PFSK-1 (cell line): ENCODE measurements at regions not wholly inside any gene's neighbourhood (a gene's known extent, or its start where the extent isn't known, plus 50 kb on each side); places are given as distances from the start of the nearest gene placed in this dataset.

Experiments
- FOXP2 ChIP-seq: optimal IDR thresholded peaks from 2 replicates; pipeline ENCODE3; 2011; ENCODE audit warnings: borderline replicate concordance, control low read depth, inconsistent platforms; ENCODE audit not compliant: insufficient read depth; ENCODE audit errors: extremely low read length, extremely low read depth
- POLR2AphosphoS5 ChIP-seq: IDR thresholded peaks from 2 replicates; pipeline ENCODE4 v1.6.1; 2012; ENCODE audit warnings: low read depth, mild to moderate bottlenecking, control low read depth, low read length, moderate library complexity
- REST ChIP-seq, 2 experiments: IDR thresholded peaks; 2 replicates each; pipeline versions ENCODE4 v1.6.1 to v1.8.0; 2011 to 2012; ENCODE audit warnings: low read depth in 2 of 2, low read length in 2 of 2, control low read depth in 1 of 2, inconsistent platforms in 1 of 2, mild to moderate bottlenecking in 1 of 2, moderate library complexity in 1 of 2; ENCODE audit not compliant: insufficient read depth in 1 of 2
- SIN3A ChIP-seq: IDR thresholded peaks from 2 replicates; pipeline ENCODE4 v1.6.1; 2012; ENCODE audit warnings: mild to moderate bottlenecking, low read length, moderate library complexity, borderline replicate concordance; ENCODE audit not compliant: insufficient read depth
- TAF1 ChIP-seq: IDR thresholded peaks from 2 replicates; pipeline ENCODE4 v1.6.1; 2012; ENCODE audit warnings: low read length, control low read depth, borderline replicate concordance; ENCODE audit not compliant: insufficient read depth

GRCh38 chr3:110564674-110565073 lies 506.9 kb upstream of the NECTIN3 start:
- TF ChIP-seq SIN3A: no peak
- TF ChIP-seq REST (IDR thresholded peaks at IDR 0.05; ENCODE audit: insufficient read depth in 1 of 2, low read depth in 2 of 2, low read length in 2 of 2): no peak
- TF ChIP-seq POLR2AphosphoS5: no peak
- TF ChIP-seq TAF1: no peak
- no peak for TF ChIP-seq FOXP2

DNA sequence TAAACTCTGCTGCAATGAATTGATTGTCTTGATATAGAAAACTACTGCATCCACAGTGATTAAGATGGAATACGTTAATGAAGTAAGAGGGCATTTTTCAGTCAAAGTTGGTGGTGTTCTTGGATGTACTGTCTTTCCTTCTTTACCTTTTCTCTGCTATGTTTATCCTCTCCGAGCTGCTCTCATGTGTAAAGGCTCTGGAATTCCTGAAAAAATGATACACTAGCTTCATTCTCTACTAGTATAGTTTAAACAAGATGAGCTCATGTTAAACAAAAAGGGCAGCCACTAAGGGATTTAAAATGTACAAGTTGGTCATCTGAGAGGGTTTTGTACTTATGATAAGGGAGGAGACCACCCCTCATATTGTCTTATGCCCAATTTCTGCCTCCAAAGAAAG lies 504.6 kb upstream of the NECTIN3 start:
- no peak for TF ChIP-seq SIN3A
- TF ChIP-seq FOXP2: no peak
- no peak for TF ChIP-seq POLR2AphosphoS5
- TF ChIP-seq REST (IDR thresholded peaks at IDR 0.05; ENCODE audit: insufficient read depth in 1 of 2, low read depth in 2 of 2, low read length in 2 of 2): no peak
- TF ChIP-seq TAF1: no peak

GRCh38 chr3:110568246-110568645 lies 503.4 kb upstream of the NECTIN3 start:
- TF ChIP-seq SIN3A: no peak

DNA sequence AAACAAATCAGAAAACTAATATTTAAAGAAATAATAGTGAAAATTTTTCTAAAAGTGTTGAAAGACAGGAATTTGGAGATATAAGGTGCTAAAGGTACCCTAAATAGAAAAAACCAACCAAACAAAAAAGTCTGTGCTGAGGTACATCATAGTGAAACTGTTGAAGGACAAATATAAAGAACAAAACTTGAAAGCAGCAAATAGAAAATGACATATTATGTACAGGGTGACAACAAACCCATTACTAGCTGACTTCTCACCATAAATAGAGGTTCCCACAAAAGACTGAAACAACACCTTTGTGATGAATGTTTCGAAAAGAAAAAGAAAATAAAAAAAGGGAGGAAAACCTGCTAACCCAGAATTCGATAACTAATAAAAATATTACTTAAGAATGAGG lies 502.5 kb upstream of the NECTIN3 start:
- TF ChIP-seq SIN3A (no peak), TAF1 (no peak), POLR2AphosphoS5 (no peak), REST (IDR thresholded peaks at IDR 0.05; ENCODE audit: insufficient read depth in 1 of 2, low read depth in 2 of 2, low read length in 2 of 2) (no peak)

GRCh38 chr3:110575702-110576101 lies 495.9 kb upstream of the NECTIN3 start:
- TF ChIP-seq FOXP2 (no peak), SIN3A (no peak), POLR2AphosphoS5 (no peak), TAF1 (no peak)

DNA sequence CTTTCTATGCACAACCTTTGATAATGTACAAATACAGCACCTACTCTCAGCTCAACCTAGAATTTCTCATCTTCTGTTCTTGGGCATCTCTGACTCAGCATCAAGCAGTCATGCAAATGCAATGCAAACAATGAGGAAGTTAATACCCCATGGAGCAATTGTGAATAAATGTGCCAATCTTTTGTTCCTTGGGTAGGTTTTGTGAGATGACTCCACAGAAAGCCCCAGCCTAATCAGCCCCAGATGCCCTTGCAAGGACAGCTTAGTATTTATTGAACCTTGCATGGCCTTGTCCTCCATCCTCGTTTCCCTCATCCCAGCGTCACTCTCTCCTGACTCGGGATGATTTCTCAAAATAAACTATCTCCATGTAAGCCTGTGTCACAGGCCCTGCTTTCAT lies 494.7 kb upstream of the NECTIN3 start:
- no peak for TF ChIP-seq SIN3A
- TF ChIP-seq FOXP2: no peak
- no peak for TF ChIP-seq TAF1
- no peak for TF ChIP-seq POLR2AphosphoS5
- TF ChIP-seq REST (IDR thresholded peaks at IDR 0.05; ENCODE audit: insufficient read depth in 1 of 2, low read depth in 2 of 2, low read length in 2 of 2): no peak

DNA sequence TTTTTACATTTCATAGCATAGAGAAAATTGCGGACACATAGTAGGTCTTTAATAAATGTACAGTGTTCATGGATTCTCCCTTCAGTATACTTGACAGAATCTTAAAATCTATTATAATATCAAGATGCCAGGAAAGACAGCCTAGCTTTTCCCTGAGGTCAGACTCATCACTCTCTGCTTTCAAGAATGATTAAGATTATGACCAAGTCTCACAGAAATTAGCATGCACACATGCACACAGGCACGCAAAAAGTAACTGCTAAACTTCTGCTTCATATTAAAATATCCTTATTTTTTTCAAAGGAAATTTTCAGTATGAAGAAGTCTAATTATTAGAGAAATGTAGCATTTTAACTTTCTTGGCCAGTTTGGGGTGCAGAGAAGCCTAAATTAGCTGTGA lies 493.8 kb upstream of the NECTIN3 start:
- TF ChIP-seq REST (IDR thresholded peaks at IDR 0.05; ENCODE audit: insufficient read depth in 1 of 2, low read depth in 2 of 2, low read length in 2 of 2): no peak
- no peak for TF ChIP-seq SIN3A
- no peak for TF ChIP-seq POLR2AphosphoS5
- no peak for TF ChIP-seq TAF1
- no peak for TF ChIP-seq FOXP2
